ENCODE measurements at regions not wholly inside any gene's neighbourhood (a gene's known extent, or its start where the extent isn't known, plus 50 kb on each side); places are given as distances from the start of the nearest gene placed in this dataset.

DNA sequence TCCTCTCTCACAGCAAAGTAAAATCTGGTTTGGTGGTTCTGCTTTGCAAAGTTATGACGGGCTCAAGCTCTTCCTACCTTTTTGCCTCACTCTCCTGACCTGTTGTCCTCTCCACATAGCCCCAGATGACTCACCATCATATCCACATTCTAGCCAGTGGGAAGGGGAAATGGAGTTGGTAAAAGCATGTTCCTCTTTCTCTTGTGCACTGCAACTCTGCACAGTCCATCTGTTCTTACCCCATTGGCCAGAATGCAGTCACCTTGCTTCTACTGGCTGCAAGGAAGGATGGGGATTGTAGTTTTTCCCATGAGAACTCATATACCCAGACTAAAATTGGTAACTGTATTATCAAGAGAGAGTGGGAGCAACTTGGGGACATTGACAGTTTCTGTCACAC is 50.4 kb upstream of the SMIM21 start:
- DNase-seq: peak; percentile 33
